ENCODE measurements at regions not wholly inside any gene's neighbourhood (a gene's known extent, or its start where the extent isn't known, plus 50 kb on each side); places are given as distances from the start of the nearest gene placed in this dataset.

DNA sequence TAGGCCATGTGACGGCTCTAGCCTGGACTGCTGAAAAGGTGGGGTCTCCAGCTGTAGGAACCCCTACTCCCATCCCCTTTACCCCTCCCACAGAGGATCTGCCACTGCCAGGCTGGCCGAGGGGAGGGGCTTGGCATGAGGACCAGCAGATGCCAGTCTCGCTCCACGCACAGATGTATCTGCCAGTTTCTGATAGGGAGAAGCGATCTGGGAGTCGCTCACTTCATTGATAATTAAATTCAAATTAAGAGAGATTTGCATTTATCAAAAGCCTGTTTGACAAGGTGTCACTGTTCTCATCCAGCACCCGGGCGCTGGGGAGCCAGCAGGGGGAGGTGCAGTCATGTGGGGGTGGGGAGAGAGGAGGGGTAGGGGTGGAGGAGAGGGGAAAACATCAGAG lies 217.6 kb upstream of the MYL2 start:
- no peak for TF ChIP-seq CTCF (IDR thresholded peaks at IDR 0.05)
- TF ChIP-seq EZH2 (IDR thresholded peaks at IDR 0.05; ENCODE audit: borderline replicate concordance, insufficient read depth, low read depth, low read length, poor library complexity, severe bottlenecking) = no peak
